ENCODE measurements at regions not wholly inside any gene's neighbourhood (a gene's known extent, or its start where the extent isn't known, plus 50 kb on each side); places are given as distances from the start of the nearest gene placed in this dataset.

- no peak overlapping the region for H3K4me2 ChIP-seq
- Mint-ChIP-seq H3K36me3 (no peaks in the 10 kb centered on the region), H3K27me3 (ENCODE audit: insufficient read depth, low read depth) (peaks cover 47% of the 10 kb centered on the region), H3K27ac (no peak overlapping the region), H3K9me3 (no peaks in the 10 kb centered on the region), H3K4me1 (peaks cover 37% of the 10 kb centered on the region), H3K4me3 (no peak overlapping the region)
- H3K27me3 ChIP-seq = peaks cover 80% of the 10 kb centered on the region
- H3K4me3 ChIP-seq = no peak overlapping the region
- H3K27ac ChIP-seq = no peak overlapping the region
- no peaks in the 10 kb centered on the region for H3K9me3 ChIP-seq (ENCODE audit: low read depth)
- DNase-seq (ENCODE audit: low spot score) = no peak
- TF ChIP-seq EZH2 (IDR thresholded peaks at IDR 0.05) (no peak), EZH2phosphoT487 (IDR thresholded peaks at IDR 0.05) (no peak), CTCF (IDR thresholded peaks at IDR 0.05) (no peak)
- no peaks in the 10 kb centered on the region for H4K20me1 ChIP-seq (ENCODE audit: low read depth)
- no peaks in the 10 kb centered on the region for H3K79me2 ChIP-seq (ENCODE audit: low read depth)
- no peaks in the 10 kb centered on the region for H3K36me3 ChIP-seq
- no peak overlapping the region for H2AFZ ChIP-seq (replicated peaks)
- no peak overlapping the region for H3K9ac ChIP-seq
- peaks cover 26% of the 10 kb centered on the region for H3K4me1 ChIP-seq
- H3F3A ChIP-seq (ENCODE audit: low read depth) = peaks cover 24% of the 10 kb centered on the region
Observed at GRCh38 chr6:41466437-41466990, 79.7 kb upstream of the FOXP4 start.

- H3K27me3 ChIP-seq = peaks cover 81% of the 10 kb centered on the region
- no peak overlapping the region for H3K4me3 Mint-ChIP-seq
- no peak for DNase-seq (ENCODE audit: low spot score)
- H3K9me3 ChIP-seq (ENCODE audit: low read depth) = no peaks in the 10 kb centered on the region
- peaks cover 32% of the 10 kb centered on the region for H3K4me1 ChIP-seq
- H3K79me2 ChIP-seq (ENCODE audit: low read depth) = no peaks in the 10 kb centered on the region
- H3F3A ChIP-seq (ENCODE audit: low read depth) = peaks cover 29% of the 10 kb centered on the region
- H3K9ac ChIP-seq = no peak overlapping the region
- H3K9me3 Mint-ChIP-seq = no peaks in the 10 kb centered on the region
- no peak overlapping the region for H3K27ac ChIP-seq
- H3K36me3 ChIP-seq = no peaks in the 10 kb centered on the region
- H3K4me2 ChIP-seq = no peak overlapping the region
- H3K36me3 Mint-ChIP-seq = no peaks in the 10 kb centered on the region
- H2AFZ ChIP-seq (replicated peaks) = no peak overlapping the region
- H3K27me3 Mint-ChIP-seq (ENCODE audit: insufficient read depth, low read depth) = peaks cover 48% of the 10 kb centered on the region
- TF ChIP-seq EZH2 (IDR thresholded peaks at IDR 0.05) (no peak), EZH2phosphoT487 (IDR thresholded peaks at IDR 0.05) (no peak), CTCF (IDR thresholded peaks at IDR 0.05) (no peak)
- H4K20me1 ChIP-seq (ENCODE audit: low read depth) = no peaks in the 10 kb centered on the region
- no peak overlapping the region for H3K27ac Mint-ChIP-seq
- no peak overlapping the region for H3K4me3 ChIP-seq
- H3K4me1 Mint-ChIP-seq = peaks cover 39% of the 10 kb centered on the region
Observed at GRCh38 chr6:41467061-41467460, 79.1 kb upstream of the FOXP4 start.

- DNase-seq (ENCODE audit: low spot score) = no peak
- no peaks in the 10 kb centered on the region for H3K36me3 Mint-ChIP-seq
- H3K27me3 Mint-ChIP-seq (ENCODE audit: insufficient read depth, low read depth) = peaks cover 53% of the 10 kb centered on the region
- Histone ChIP-seq H3K36me3 (no peaks in the 10 kb centered on the region), H3K79me2 (ENCODE audit: low read depth) (no peaks in the 10 kb centered on the region), H3K4me2 (no peak overlapping the region), H3K9ac (no peak overlapping the region), H3K27ac (no peak overlapping the region), H3K27me3 (peaks cover 83% of the 10 kb centered on the region), H4K20me1 (ENCODE audit: low read depth) (peaks cover 4% of the 10 kb centered on the region), H2AFZ (replicated peaks) (no peak overlapping the region), H3K9me3 (ENCODE audit: low read depth) (no peaks in the 10 kb centered on the region), H3K4me3 (no peak overlapping the region), H3K4me1 (peaks cover 39% of the 10 kb centered on the region), H3F3A (ENCODE audit: low read depth) (peaks cover 37% of the 10 kb centered on the region)
- H3K9me3 Mint-ChIP-seq = no peaks in the 10 kb centered on the region
- TF ChIP-seq EZH2 (IDR thresholded peaks at IDR 0.05) (no peak), CTCF (IDR thresholded peaks at IDR 0.05) (no peak), EZH2phosphoT487 (IDR thresholded peaks at IDR 0.05) (no peak)
- no peak overlapping the region for H3K27ac Mint-ChIP-seq
- H3K4me1 Mint-ChIP-seq = peaks cover 47% of the 10 kb centered on the region
- H3K4me3 Mint-ChIP-seq = no peak overlapping the region
Observed at GRCh38 chr6:41467627-41468404, 78.4 kb upstream of the FOXP4 start.
